GM21367 (cell line): ENCODE measurements at regions not wholly inside any gene's neighbourhood (a gene's known extent, or its start where the extent isn't known, plus 50 kb on each side); places are given as distances from the start of the nearest gene placed in this dataset.
"Not testable (repeated sequence)": the region's sequence is repeated elsewhere in the genome, so short reads cannot be mapped to it uniquely, and the experiment has no call there.

Source experiments
- ATAC-seq: cut with Tn5 transposase; IDR thresholded peaks from one replicate; pipeline ENCODE4 v1.9.1; 2021; ENCODE audit not compliant: unreplicated experiment

- no peak for ATAC-seq
These were observed 819.6 kb downstream of the RNF144A start for GRCh38 chr2:7736646-7737305.

DNA sequence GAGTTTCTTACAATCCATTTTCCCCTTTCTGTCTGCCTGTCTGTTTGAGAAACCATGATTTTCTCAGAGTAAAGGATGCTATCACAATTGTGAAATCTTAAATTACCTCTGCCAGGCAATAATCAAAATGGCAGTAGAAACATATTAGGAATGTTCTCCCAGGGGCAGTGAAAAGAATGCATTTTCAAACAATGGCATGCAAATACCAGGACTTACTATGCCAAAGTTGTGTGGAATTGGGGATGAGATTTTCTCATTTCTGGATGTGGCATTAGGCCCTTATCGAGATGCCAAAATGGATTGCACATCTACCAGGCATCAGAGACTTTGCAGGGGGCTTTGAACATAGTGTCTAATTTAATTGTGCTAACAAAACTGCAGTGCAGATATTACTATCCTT, 821.4 kb downstream of the RNF144A start:
- no peak for ATAC-seq

GRCh38 chr2:7740114-7740513, 822.9 kb downstream of the RNF144A start:
- no peak for ATAC-seq

GRCh38 chr2:7742301-7742700, 825.1 kb downstream of the RNF144A start:
- ATAC-seq = no peak

GRCh38 chr2:7744827-7745226, 827.6 kb downstream of the RNF144A start:
- no peak for ATAC-seq

GRCh38 chr2:7745369-7745768, 828.2 kb downstream of the RNF144A start:
- ATAC-seq = no peak

DNA sequence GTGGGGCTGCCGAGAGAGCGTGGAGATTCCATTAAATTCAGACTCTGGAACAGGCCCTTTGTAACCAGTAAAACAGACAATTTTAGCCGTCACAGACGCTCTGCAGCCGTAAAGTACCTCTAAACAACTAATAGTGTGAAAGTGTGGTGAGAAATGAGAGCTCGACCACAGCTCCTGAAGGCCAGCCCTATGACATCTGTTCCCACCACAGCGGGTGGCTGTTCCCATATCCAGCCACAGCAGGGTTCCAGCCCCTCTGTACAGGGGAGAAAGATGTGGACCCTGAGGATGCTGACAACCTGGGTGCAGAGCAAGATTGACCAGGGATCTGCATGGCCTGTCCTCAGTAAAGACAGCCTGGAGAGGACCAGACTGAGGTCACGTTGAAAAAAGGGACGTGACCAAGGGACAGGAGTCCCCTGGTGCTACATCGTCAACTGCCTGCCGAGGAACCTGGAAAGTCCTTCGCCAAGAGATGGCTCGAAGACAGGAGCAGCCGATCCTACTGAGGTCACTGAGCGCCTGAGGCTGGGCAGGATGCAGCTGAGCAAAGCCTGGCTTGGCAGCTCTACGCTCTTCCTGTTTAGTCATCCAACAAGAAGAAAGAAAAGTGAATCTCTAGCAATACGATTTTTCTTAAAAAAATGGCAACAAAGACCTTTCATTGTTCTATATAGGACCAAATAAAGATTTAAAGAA, 831.7 kb downstream of the RNF144A start:
- ATAC-seq = no peak

- ATAC-seq = no peak
These were observed 832.8 kb downstream of the RNF144A start for GRCh38 chr2:7749895-7750559.

DNA sequence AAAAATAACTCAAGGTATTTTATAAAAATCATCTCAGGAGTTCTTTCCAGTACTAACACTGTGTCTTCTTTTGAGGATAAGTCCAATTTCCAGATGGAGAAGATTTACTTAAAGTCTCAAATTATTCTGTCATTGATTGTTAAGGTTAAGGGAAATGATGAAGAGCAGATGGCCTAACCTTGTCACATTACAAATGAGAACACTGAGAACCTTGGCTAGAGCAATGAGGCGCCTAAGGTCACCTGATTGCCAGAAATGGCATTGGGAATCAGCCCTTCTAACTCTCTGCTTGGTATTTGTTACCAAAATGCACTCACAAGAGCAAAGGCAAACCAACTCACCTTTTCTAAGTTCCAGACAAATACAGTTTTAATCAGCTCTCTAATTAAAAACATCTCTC, 835.1 kb downstream of the RNF144A start:
- no peak for ATAC-seq

DNA sequence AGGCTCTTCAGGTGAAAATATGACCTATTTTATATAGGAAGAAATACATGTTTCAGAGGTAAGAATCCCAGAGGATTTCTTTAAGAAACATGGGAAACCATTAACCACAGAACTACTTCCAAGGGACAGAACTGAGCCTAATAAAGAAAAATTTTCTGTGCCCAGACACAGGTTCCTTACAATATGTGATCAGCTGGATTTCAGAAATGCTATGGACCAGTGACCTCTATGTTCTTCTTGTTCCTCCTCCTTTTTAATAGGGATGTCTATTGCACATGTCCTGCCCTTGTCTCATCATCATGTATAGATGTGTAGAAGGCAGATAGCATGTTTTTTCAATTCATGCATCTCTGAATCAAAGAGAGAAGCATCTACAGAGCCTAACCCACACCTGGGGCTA, 836.6 kb downstream of the RNF144A start:
- no peak for ATAC-seq

- no peak for ATAC-seq
These were observed 838.7 kb downstream of the RNF144A start for GRCh38 chr2:7755879-7756278.

- peak; percentile 62 for ATAC-seq
These were observed 841.0 kb downstream of the RNF144A start for GRCh38 chr2:7758073-7758759.

GRCh38 chr2:7759898-7760297, 842.7 kb downstream of the RNF144A start:
- ATAC-seq = no peak

GRCh38 chr2:7763418-7763817, 846.2 kb downstream of the RNF144A start:
- ATAC-seq = not testable (repeated sequence)

GRCh38 chr2:7765236-7765635, 848.0 kb downstream of the RNF144A start:
- ATAC-seq = no peak

DNA sequence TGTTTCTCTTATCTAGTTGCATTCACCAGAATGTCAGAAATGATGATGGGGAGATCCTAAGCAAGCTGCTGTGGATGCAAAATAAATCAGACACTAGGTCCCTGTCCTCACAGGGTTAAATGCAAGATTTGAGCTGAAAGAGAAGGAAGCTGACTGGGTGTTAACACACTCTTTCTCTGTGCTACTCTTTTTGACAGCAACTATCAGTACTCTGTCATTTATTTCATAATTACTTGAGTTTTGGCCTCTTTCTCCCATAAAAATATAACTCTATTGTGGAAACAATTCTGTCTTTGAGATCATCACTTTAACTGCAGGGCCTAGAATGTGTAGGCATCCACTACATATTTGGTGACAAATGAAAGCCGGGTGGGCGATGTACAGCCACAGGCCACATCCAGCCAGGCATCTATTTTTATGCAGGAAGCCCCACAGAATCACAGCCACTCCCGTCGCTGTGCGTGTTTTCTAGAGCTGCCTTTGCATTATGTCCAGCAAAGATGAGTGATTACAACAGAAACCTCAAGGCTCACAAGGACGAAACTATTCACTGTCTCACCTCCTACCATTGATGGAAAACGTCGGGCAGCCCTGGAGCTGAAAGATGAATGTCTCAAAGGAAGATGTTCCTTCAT, 849.0 kb downstream of the RNF144A start:
- no peak for ATAC-seq

DNA sequence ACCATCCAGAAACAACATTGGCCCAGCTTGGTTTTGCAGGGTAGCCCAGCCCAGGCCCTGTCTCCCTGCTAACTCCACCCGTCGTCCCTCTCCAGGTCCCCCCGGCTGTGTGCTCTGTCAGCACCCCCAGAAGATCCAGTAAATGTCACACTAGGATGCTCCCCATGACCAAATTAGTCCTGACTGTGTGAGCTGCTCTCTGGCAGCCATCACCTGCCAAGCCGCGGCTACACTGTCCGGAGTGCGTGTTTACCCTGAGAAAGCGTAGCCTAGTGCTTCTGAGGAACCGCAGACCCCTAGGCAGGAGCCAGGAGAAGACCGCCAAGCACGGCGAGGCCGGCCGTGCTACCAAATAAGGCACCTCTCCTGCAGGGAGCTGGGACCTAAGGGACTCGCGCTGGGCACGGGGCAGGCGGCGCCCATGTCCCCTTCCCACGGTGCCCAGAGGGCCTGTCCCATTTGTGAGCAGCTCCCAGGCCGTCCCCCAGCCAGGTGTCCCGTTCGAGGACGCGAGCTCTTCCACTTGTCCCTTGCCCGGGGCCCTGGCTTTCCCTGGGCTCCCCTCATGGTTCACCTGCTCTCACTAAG, 849.9 kb downstream of the RNF144A start:
- no peak for ATAC-seq

DNA sequence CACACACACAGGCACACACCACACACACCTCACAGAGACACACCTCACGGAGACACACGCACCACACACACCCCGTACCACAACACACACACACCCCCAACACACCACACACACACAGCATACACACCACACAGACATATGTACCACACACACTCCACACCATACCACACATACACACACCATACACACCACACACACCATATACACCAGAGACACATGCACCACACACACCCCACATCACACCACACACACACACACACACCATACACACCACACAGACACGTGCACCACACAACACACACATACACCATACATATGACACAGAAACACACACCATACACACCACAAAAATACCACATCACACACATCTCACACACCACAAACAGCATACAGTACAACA, 850.7 kb downstream of the RNF144A start:
- no peak for ATAC-seq

GRCh38 chr2:7771781-7772180, 854.6 kb downstream of the RNF144A start:
- no peak for ATAC-seq

DNA sequence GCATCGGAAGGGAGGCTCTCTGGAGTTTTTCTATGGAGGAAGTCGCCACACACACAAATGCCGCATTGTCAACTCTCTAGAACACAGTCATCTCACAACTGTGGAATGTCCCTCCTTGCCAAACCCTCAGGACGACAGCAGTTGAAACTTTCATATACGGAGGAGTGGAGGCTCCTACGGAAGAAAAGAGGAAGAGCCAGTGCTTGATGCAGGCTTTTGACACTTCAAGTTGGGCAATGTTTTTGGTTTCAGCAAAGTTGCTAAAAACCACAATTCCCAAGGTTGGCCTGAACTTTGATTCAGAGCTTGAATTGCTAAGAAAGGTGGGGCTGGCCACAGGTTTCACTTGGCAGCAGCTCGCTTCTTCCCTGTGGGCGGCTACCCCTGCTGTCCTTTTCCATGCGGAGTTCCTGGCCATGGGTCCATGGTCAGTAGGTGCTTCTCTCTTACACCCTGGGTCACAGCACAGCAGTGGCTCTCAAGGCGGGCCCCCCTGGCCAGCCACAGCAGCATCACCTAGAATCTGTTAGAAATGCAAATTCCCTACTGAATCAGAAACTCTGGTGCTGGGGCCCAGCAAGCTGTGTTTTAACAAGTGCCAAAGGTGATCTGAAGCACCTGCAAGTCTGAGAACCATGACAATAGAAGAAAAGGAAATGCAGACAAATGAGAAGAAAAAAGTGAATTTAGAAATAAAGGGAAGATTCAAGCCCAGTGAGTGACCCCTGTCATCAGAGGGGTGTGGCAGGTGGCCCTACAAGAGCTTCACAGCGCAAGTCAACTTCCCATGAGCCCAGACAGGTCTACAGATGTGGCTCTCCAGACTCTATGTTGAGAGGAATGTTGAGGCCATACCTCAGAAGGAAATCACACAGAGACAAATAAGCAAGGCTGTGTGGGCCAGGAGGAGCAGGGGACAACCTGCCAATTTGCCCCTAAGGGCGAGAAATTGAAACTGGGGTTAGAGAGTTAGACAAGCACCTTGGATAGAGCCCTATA, 856.4 kb downstream of the RNF144A start:
- peak; percentile 56 for ATAC-seq
